Mesothelial cell of epicardium (in vitro differentiated cells): ENCODE measurements at regions not wholly inside any gene's neighbourhood (a gene's known extent, or its start where the extent isn't known, plus 50 kb on each side); places are given as distances from the start of the nearest gene placed in this dataset.

Experiments used
- DNase-seq, 2 experiments: peaks; one replicate each; pipeline ENCODE4 v3.0.0; 2021; ENCODE audit warnings: low spot score in 2 of 2; ENCODE audit not compliant: unreplicated experiment in 2 of 2
- H3K27ac Mint-ChIP-seq: 2 replicates; pipeline ENCODE4 v1.8.0; 2021; ENCODE audit warnings: mixed read lengths
- H3K27me3 Mint-ChIP-seq: 2 replicates; pipeline ENCODE4 v1.8.0; 2021; ENCODE audit warnings: low read depth, mixed read lengths
- H3K36me3 Mint-ChIP-seq: 2 replicates; pipeline ENCODE4 v1.8.0; 2021; ENCODE audit warnings: mixed read lengths
- H3K4me1 Mint-ChIP-seq: 2 replicates; pipeline ENCODE4 v1.8.0; 2021; ENCODE audit warnings: mixed read lengths
- H3K4me3 Mint-ChIP-seq: 2 replicates; pipeline ENCODE4 v1.8.0; 2021; ENCODE audit warnings: mild to moderate bottlenecking, moderate library complexity, mixed read lengths
- H3K9me3 Mint-ChIP-seq: 2 replicates; pipeline ENCODE4 v1.8.0; 2021; ENCODE audit warnings: mixed read lengths
- CTCF ChIP-seq: fragments of 200-600 bp; sonication (generic); IDR thresholded peaks from one replicate; pipeline ENCODE4 v1.5.0; 2021; ENCODE audit warnings: antibody characterized with exemption; ENCODE audit not compliant: unreplicated experiment

DNA sequence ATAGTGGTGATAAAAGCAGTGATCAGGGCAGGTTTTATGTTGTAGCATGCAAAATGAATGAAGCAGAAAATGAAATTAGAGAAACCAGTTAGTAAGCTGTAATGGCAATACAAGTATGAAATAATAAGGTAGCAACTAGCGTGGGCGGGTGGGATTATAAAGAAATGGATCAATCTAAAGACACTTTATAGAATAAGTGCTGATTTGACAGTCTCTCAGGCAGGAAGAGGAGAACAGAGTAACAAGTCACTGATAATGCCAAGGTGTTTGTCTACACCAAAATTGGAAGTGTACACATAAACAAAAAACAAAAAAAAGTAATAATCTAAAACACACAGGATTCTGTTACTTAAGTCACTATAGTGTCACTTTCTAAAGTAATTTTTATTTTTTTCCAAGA is 51.0 kb upstream of the PCBP1 start:
- no peak for TF ChIP-seq CTCF
- no peak overlapping the region for H3K27ac Mint-ChIP-seq
- peaks cover 5% of the 10 kb centered on the region for H3K4me1 Mint-ChIP-seq
- H3K27me3 Mint-ChIP-seq: no peaks in the 10 kb centered on the region
- H3K4me3 Mint-ChIP-seq: no peak overlapping the region
- peaks cover 19% of the 10 kb centered on the region for H3K36me3 Mint-ChIP-seq
- H3K9me3 Mint-ChIP-seq: no peaks in the 10 kb centered on the region
- no peak for DNase-seq

- Mint-ChIP-seq H3K27me3 (no peaks in the 10 kb centered on the region), H3K9me3 (no peaks in the 10 kb centered on the region), H3K27ac (no peak overlapping the region), H3K36me3 (peaks cover 21% of the 10 kb centered on the region), H3K4me3 (no peak overlapping the region), H3K4me1 (peaks cover 12% of the 10 kb centered on the region)
- DNase-seq: no peak
- no peak for TF ChIP-seq CTCF
Measured at GRCh38 chr2:70035344-70035844, 51.9 kb upstream of the PCBP1 start.

- Mint-ChIP-seq H3K27me3 (no peaks in the 10 kb centered on the region), H3K27ac (peak overlapping the region; percentile 91), H3K4me3 (no peak overlapping the region), H3K36me3 (peaks cover 14% of the 10 kb centered on the region), H3K4me1 (peaks cover 14% of the 10 kb centered on the region), H3K9me3 (no peaks in the 10 kb centered on the region)
- no peak for DNase-seq
- TF ChIP-seq CTCF: no peak
Measured at GRCh38 chr2:70030724-70031420, 56.4 kb upstream of the PCBP1 start.

- no peak overlapping the region for H3K4me3 Mint-ChIP-seq
- H3K27ac Mint-ChIP-seq: peak overlapping the region; percentile 91
- no peaks in the 10 kb centered on the region for H3K27me3 Mint-ChIP-seq
- no peaks in the 10 kb centered on the region for H3K9me3 Mint-ChIP-seq
- no peak for DNase-seq
- TF ChIP-seq CTCF: no peak
- H3K36me3 Mint-ChIP-seq: peaks cover 17% of the 10 kb centered on the region
- H3K4me1 Mint-ChIP-seq: peaks cover 14% of the 10 kb centered on the region
Measured at GRCh38 chr2:70029814-70030409, 57.4 kb upstream of the PCBP1 start.

GRCh38 chr2:70024284-70024683 is 62.9 kb upstream of the ASPRV1 start:
- H3K9me3 Mint-ChIP-seq: peaks cover 5% of the 10 kb centered on the region
- H3K36me3 Mint-ChIP-seq: peaks cover 32% of the 10 kb centered on the region
- DNase-seq: no peak
- TF ChIP-seq CTCF: no peak
- H3K4me3 Mint-ChIP-seq: no peak overlapping the region
- H3K27me3 Mint-ChIP-seq: no peaks in the 10 kb centered on the region
- peaks cover 2% of the 10 kb centered on the region for H3K4me1 Mint-ChIP-seq
- peak overlapping the region; percentile 48 for H3K27ac Mint-ChIP-seq
